ENCODE measurements at regions not wholly inside any gene's neighbourhood (a gene's known extent, or its start where the extent isn't known, plus 50 kb on each side); places are given as distances from the start of the nearest gene placed in this dataset.

- Mint-ChIP-seq H3K9me3 (no peaks in the 10 kb centered on the region), H3K27me3 (ENCODE audit: insufficient read depth, low read depth, poor library complexity) (no peaks in the 10 kb centered on the region), H3K4me1 (peaks cover 7% of the 10 kb centered on the region), H3K36me3 (ENCODE audit: low read depth) (no peaks in the 10 kb centered on the region), H3K27ac (no peak overlapping the region), H3K4me3 (no peak overlapping the region)
- Histone ChIP-seq H3K36me3 (ENCODE audit: insufficient read depth) (no peaks in the 10 kb centered on the region), H3K4me2 (no peak overlapping the region), H3F3A (replicated peaks; ENCODE audit: low read depth) (no peaks in the 10 kb centered on the region), H3K4me3 (no peak overlapping the region), H3K27ac (ENCODE audit: low read depth) (no peak overlapping the region), H3K9me2 (ENCODE audit: insufficient read depth) (peaks cover under 1% of the 10 kb centered on the region; the same call in 1 of the 2 replicates), H3K4me1 (ENCODE audit: insufficient read depth) (no peaks in the 10 kb centered on the region), H3K79me2 (replicated peaks; ENCODE audit: insufficient read depth) (no peaks in the 10 kb centered on the region), H2AFZ (no peak overlapping the region), H4K20me1 (replicated peaks; ENCODE audit: insufficient read depth) (no peaks in the 10 kb centered on the region), H3K27me3 (ENCODE audit: insufficient read depth) (no peaks in the 10 kb centered on the region)
- ATAC-seq = no peak
- no peak for TF ChIP-seq NANOG (IDR thresholded peaks at IDR 0.05; ENCODE audit: borderline replicate concordance)
- TF ChIP-seq STAT1 (IDR thresholded peaks at IDR 0.05; ENCODE audit: unreplicated experiment) = no peak
- no peak for TF ChIP-seq EZH2 (IDR thresholded peaks at IDR 0.05; ENCODE audit: low read depth, unreplicated experiment)
- no peak for TF ChIP-seq EZH2phosphoT487 (IDR thresholded peaks at IDR 0.05; ENCODE audit: unreplicated experiment)
- TF ChIP-seq ZNF114 (CRISPR knock-in tag; IDR thresholded peaks at IDR 0.05) = no peak
- no peak for DNase-seq (ENCODE audit: low spot score)
Observed at GRCh38 chr10:108757946-108758345, 1165.4 kb downstream of the XPNPEP1 start.

GRCh38 chr10:108755646-108756045, 1167.7 kb downstream of the XPNPEP1 start:
- H3K4me1 ChIP-seq (ENCODE audit: insufficient read depth) = no peaks in the 10 kb centered on the region

More at GRCh38 chr10:108755646-108756045, 1167.7 kb downstream of the XPNPEP1 start:
- Mint-ChIP-seq H3K9me3 (no peaks in the 10 kb centered on the region), H3K27me3 (ENCODE audit: insufficient read depth, low read depth, poor library complexity) (no peaks in the 10 kb centered on the region), H3K4me3 (no peak overlapping the region), H3K4me1 (peaks cover 7% of the 10 kb centered on the region), H3K27ac (no peak overlapping the region), H3K36me3 (ENCODE audit: low read depth) (no peaks in the 10 kb centered on the region)
- Histone ChIP-seq H3K79me2 (replicated peaks; ENCODE audit: insufficient read depth) (no peaks in the 10 kb centered on the region), H3K36me3 (ENCODE audit: insufficient read depth) (no peaks in the 10 kb centered on the region; the same call in 1 of the 2 replicates), H3K9me2 (ENCODE audit: insufficient read depth) (peaks cover 6% of the 10 kb centered on the region; the same call in 1 of the 2 replicates), H3K4me2 (no peak overlapping the region), H3K27ac (ENCODE audit: low read depth) (no peak overlapping the region), H3F3A (replicated peaks; ENCODE audit: low read depth) (no peaks in the 10 kb centered on the region), H2AFZ (no peak overlapping the region), H3K27me3 (ENCODE audit: insufficient read depth) (no peaks in the 10 kb centered on the region), H4K20me1 (replicated peaks; ENCODE audit: insufficient read depth) (no peaks in the 10 kb centered on the region), H3K4me3 (no peak overlapping the region)
- no peak for TF ChIP-seq POLR2AphosphoS5 (IDR thresholded peaks at IDR 0.05; ENCODE audit: low read depth)
- no peak for TF ChIP-seq CTCF (conservative IDR thresholded peaks at IDR 0.05; ENCODE audit: low read depth in 2 of 2)
- no peak for TF ChIP-seq ETS1 (IDR thresholded peaks at IDR 0.05)
- no peak for TF ChIP-seq EZH2phosphoT487 (IDR thresholded peaks at IDR 0.05; ENCODE audit: unreplicated experiment)
- no peak for TF ChIP-seq EZH2 (IDR thresholded peaks at IDR 0.05; ENCODE audit: low read depth, unreplicated experiment)
- TF ChIP-seq JUNB (IDR thresholded peaks at IDR 0.05; ENCODE audit: unreplicated experiment) = no peak
- TF ChIP-seq REST (IDR thresholded peaks at IDR 0.05; ENCODE audit: unreplicated experiment) = no peak
- TF ChIP-seq NANOG (IDR thresholded peaks at IDR 0.05; ENCODE audit: borderline replicate concordance) = no peak
- TF ChIP-seq ZNF331 (CRISPR knock-in tag; IDR thresholded peaks at IDR 0.05; ENCODE audit: low read depth) = no peak
- no peak for TF ChIP-seq STAT1 (IDR thresholded peaks at IDR 0.05; ENCODE audit: unreplicated experiment)
- DNase-seq (ENCODE audit: low spot score) = no peak
- no peak for ATAC-seq

Measured in GM23338 (cell line).